GM18868 (cell line): ENCODE measurements at regions not wholly inside any gene's neighbourhood (a gene's known extent, or its start where the extent isn't known, plus 50 kb on each side); places are given as distances from the start of the nearest gene placed in this dataset.
"Not testable (repeated sequence)": the region's sequence is repeated elsewhere in the genome, so short reads cannot be mapped to it uniquely, and the experiment has no call there.

Experiments
- ATAC-seq: cut with Tn5 transposase; IDR thresholded peaks from one replicate; pipeline ENCODE4 v1.9.1; 2021; ENCODE audit warnings: mild to moderate bottlenecking, moderate library complexity; ENCODE audit not compliant: unreplicated experiment

GRCh38 chr2:88857274-88857741 lies 165.8 kb downstream of the RPIA start:
- ATAC-seq, result no peak

GRCh38 chr2:88857951-88858411 lies 166.5 kb downstream of the RPIA start:
- peak; percentile 37 for ATAC-seq

- no peak for ATAC-seq
These were observed 168.0 kb downstream of the RPIA start for GRCh38 chr2:88859461-88859860.

DNA sequence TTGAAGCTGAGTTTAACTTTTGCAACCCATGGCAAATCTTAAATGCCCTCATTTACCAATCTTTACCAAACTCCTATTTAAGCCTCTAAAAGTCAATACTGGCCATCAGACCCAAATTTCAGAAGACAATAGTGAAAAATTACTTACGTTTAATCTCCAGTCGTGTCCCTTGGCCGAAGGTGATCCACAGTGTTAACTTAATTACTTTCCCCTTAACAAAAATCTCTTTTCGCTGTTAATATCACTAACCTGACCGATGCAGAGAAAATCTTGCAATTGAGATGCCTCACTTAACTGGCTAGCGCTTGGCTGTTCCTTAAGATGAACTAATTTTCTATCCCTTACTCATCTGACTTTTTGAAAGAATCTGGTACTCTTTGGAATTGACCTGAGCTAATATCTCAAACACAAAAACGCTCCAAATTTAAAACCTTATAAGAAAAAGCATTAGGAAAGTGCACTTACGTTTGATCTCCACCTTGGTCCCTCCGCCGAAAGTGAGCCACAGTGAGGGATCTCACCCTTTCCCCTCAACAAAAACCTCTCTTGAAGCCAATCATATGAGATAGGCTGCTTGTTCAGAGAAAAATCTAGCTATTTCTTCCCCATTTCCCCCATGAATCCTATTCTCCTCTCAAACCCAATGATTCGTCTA lies 169.1 kb downstream of the RPIA start:
- no peak for ATAC-seq

GRCh38 chr2:88865801-88866371 lies 174.4 kb downstream of the RPIA start:
- peak; percentile 69 for ATAC-seq

- ATAC-seq, result no peak
These were observed 175.3 kb downstream of the RPIA start for GRCh38 chr2:88866756-88867155.

- no peak for ATAC-seq
These were observed 177.4 kb downstream of the RPIA start for GRCh38 chr2:88868861-88869260.

DNA sequence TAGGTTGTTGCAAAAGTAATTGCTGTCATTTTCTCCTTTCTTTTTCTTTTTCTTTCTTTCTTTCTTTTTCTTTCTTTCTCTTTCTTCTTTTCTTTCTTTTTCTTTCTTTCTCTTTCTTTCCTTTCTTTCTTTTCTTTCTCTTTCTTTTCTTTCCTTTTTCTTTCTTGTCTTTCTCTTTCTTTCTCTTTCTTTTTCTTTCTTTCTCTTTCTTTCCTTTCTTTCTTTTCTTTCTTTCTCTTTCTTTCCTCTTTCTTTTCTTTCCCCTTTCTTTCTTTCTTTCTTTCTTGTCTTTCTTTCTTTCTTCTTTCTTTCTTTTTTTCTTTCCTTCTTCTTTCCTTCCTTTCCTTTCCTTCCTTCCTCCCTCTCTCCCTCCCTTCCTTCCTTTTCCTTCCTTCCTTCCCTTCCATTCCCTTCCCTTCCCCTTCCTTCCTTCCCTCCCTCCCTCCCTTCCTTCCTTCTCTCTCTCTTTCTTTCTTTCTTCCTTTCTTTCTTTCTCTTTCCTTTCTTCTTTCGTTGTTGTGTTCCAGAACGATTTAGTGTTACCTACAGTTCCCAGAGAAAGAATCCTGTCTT lies 178.9 kb downstream of the RPIA start:
- no peak for ATAC-seq

- no peak for ATAC-seq
These were observed 179.9 kb downstream of the RPIA start for GRCh38 chr2:88871336-88871735.

DNA sequence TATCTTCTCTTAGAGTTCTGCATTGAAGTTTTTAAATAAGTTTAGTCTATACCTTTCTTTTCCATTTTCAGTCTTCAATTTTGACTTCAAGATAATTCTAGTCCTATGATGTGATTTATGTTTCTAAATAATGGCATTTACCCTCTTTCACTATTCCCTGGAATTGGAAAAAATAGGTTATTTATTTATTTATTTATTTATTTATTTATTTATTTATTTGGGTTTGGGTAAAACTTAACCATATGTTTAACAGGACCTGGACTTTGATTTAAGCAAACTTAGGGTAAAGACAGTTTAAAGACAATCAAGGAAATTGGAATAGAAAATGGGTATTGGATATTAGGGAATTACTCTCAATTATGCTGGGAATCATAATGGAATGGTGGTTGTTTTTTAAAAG lies 182.1 kb downstream of the RPIA start:
- no peak for ATAC-seq

- peak; percentile 41 for ATAC-seq
These were observed 182.7 kb downstream of the RPIA start for GRCh38 chr2:88874063-88874657.

- ATAC-seq, result no peak
These were observed 184.3 kb downstream of the RPIA start for GRCh38 chr2:88875736-88876135.

DNA sequence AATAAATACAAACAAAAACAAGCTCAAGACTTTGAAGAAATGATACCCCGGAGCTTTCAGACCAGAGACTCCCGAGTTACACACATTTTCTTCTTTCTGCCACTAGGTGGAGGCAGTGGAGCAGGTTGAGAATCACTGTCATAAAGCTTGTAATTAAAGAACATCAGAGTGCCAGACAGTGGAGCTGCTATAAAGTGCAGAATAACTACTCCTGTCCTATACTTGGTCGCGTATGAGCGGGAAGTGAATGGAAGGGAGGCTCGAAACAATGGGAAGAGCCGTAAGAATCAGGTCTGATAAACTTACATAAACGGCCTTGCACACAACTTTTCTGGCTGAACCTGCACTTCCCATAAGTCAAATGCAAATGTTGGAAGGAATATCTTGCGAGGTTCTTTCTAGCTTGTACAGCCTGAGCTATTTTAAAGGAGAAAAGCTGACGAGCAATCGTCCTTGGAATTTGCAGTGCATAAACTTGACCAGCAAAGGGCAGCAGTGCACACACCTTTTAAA lies 189.0 kb downstream of the RPIA start:
- peak; percentile 54 for ATAC-seq

GRCh38 chr2:88885275-88885674 lies 193.8 kb downstream of the RPIA start:
- ATAC-seq, result peak; percentile 75

DNA sequence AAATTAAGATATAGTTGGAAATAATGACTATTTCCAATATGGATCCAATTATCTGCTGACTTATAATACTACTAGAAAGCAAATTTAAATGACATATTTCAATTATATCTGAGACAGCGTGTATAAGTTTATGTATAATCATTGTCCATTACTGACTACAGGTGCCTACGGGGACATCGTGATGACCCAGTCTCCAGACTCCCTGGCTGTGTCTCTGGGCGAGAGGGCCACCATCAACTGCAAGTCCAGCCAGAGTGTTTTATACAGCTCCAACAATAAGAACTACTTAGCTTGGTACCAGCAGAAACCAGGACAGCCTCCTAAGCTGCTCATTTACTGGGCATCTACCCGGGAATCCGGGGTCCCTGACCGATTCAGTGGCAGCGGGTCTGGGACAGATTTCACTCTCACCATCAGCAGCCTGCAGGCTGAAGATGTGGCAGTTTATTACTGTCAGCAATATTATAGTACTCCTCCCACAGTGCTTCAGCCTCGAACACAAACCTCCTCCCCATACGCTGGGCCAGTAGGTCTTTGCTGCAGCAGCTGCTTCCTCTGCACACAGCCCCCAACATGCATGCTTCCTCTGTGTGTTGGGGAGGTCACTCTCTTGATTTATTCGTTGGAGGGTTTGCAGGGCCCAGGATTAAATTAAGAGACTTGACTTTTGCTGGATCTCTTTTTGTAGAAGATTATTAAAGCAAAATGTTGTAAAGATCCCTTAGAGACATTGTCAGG lies 194.4 kb downstream of the RPIA start:
- ATAC-seq, result peak; percentile 53

DNA sequence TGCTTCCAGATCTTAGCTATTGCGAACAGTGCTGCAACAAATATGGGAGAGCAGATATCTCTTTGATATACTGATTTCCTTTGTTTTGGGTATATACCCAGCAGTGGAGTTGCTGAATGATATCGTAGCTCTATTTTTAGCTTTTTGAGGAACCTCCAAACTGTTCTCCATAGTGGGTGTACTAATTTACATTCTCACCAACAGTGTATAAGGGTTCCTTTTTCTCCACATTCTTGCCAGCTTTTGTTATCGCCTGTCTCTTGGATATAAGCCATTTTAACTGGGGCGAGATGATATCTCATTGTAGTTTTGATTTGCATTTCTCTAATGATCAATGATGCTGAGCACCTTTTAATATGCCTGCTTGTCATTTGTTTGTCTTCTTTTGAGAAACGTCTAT lies 196.0 kb downstream of the RPIA start:
- not testable (repeated sequence) for ATAC-seq

- no peak for ATAC-seq
These were observed 200.7 kb downstream of the RPIA start for GRCh38 chr2:88892207-88892606.

- ATAC-seq, result no peak
These were observed 201.3 kb downstream of the RPIA start for GRCh38 chr2:88892788-88893187.

DNA sequence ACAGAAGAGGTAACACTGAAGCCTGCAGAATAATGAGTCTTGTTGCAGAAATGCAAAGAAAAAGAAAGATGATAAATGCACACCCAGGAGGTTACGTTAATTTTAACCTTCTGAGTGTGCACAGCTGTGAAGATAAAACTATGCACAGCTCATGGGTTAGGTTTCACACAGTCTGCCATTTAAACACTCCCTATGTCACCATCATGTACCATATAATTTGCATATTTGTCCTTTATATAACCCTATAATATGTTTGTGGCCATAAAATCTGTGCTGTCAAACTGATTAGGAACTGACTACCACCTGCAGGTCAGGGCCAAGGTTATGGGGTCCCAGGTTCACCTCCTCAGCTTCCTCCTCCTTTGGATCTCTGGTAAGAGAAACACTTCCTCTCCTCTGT lies 205.5 kb downstream of the RPIA start:
- peak; percentile 46 for ATAC-seq

DNA sequence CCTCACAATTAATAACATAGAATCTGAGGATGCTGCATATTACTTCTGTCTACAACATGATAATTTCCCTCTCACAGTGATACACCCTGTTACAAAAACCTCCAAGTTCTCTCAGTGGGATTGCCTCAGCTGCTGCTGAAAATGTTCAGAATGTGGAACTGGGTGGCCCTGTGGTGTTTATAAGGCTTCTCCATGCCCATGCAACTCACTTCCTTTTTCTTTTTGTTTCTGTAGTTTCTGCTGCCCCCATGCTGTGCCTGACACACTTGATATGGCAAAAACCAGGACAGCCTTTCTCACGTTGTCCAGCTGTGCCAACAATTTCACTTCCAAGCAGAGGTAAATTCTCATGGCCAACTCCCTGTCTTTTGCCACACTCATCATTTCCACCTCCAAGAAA lies 206.2 kb downstream of the RPIA start:
- ATAC-seq, result no peak

DNA sequence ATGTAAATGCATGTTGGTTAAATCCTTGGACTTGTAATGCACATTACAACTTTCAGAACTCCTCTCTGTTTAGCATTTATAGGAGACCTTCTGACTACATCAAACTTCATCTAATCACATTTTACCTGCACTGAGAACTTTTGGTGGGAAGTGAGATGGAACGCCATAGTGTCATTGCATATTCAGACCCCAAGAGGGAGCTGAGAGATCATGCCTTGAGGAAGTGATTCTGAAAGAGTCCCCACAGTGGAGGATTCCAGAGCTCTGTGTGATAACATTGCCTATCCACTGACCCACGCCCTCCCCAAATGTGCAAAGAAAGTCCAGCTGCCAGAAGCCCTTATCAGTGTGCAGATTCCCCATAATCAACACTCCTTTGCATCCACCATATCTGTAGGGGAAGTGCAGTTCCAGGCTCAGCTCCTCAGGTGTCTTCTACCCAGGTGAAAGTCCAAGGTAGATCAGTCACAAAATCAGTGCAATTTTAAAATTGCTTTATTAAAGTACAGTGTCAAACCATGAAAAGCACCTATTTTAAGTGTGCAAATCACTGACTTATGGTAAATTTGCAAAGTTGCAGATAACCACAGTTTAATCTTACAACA lies 212.4 kb downstream of the RPIA start:
- peak; percentile 80 for ATAC-seq
